ENCODE measurements at regions not wholly inside any gene's neighbourhood (a gene's known extent, or its start where the extent isn't known, plus 50 kb on each side); places are given as distances from the start of the nearest gene placed in this dataset.

- TF ChIP-seq ISL1 (CRISPR knock-in tag; IDR thresholded peaks at IDR 0.05) (no peak), ARNTL (CRISPR knock-in tag; IDR thresholded peaks at IDR 0.05; ENCODE audit: borderline replicate concordance, low read depth) (no peak), ZFP30 (CRISPR knock-in tag; IDR thresholded peaks at IDR 0.05) (no peak), POU6F1 (CRISPR knock-in tag; IDR thresholded peaks at IDR 0.05; ENCODE audit: borderline replicate concordance, low read depth) (no peak), TOX (CRISPR knock-in tag; IDR thresholded peaks at IDR 0.05; ENCODE audit: borderline replicate concordance) (no peak), TCF4 (CRISPR knock-in tag; IDR thresholded peaks at IDR 0.05; ENCODE audit: borderline replicate concordance) (no peak)
- TF ChIP-seq, protein P1, sequence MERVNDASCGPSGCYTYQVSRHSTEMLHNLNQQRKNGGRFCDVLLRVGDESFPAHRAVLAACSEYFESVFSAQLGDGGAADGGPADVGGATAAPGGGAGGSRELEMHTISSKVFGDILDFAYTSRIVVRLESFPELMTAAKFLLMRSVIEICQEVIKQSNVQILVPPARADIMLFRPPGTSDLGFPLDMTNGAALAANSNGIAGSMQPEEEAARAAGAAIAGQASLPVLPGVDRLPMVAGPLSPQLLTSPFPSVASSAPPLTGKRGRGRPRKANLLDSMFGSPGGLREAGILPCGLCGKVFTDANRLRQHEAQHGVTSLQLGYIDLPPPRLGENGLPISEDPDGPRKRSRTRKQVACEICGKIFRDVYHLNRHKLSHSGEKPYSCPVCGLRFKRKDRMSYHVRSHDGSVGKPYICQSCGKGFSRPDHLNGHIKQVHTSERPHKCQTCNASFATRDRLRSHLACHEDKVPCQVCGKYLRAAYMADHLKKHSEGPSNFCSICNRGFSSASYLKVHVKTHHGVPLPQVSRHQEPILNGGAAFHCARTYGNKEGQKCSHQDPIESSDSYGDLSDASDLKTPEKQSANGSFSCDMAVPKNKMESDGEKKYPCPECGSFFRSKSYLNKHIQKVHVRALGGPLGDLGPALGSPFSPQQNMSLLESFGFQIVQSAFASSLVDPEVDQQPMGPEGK (CRISPR knock-in tag; IDR thresholded peaks at IDR 0.05; ENCODE audit: borderline replicate concordance), result no peak
These were observed 639.6 kb downstream of the ARAP2 start for GRCh38 chr4:35604724-35605123.

Measured in SK-N-SH treated with all-trans-retinoic acid at 6 μM for 48 hours (cell line).